Mononuclear cell (primary cell): ENCODE measurements at regions not wholly inside any gene's neighbourhood (a gene's known extent, or its start where the extent isn't known, plus 50 kb on each side); places are given as distances from the start of the nearest gene placed in this dataset.

ENCODE experiments used
- H3K27me3 ChIP-seq: 2 replicates; pipeline ENCODE4 v1.6.0; 2011; ENCODE audit warnings: low read length, control low read depth; ENCODE audit not compliant: insufficient read depth
- H3K4me1 ChIP-seq: 2 replicates; pipeline ENCODE4 v1.5.1; 2011; ENCODE audit warnings: mild to moderate bottlenecking, low read length, control low read depth; ENCODE audit not compliant: insufficient read depth
- H3K4me3 ChIP-seq: 2 replicates; pipeline ENCODE4 v1.5.1; 2011; ENCODE audit warnings: mild to moderate bottlenecking, low read length, moderate library complexity
- H3K9me3 ChIP-seq: 2 replicates; pipeline ENCODE4 v1.5.1; 2011; ENCODE audit warnings: low read depth, mild to moderate bottlenecking, control low read depth, low read length

- H3K4me3 ChIP-seq = no peak overlapping the region
- H3K9me3 ChIP-seq = no peaks in the 10 kb centered on the region
Measured at GRCh38 chr2:236798491-236798890, 228.9 kb downstream of the ACKR3 start.

DNA sequence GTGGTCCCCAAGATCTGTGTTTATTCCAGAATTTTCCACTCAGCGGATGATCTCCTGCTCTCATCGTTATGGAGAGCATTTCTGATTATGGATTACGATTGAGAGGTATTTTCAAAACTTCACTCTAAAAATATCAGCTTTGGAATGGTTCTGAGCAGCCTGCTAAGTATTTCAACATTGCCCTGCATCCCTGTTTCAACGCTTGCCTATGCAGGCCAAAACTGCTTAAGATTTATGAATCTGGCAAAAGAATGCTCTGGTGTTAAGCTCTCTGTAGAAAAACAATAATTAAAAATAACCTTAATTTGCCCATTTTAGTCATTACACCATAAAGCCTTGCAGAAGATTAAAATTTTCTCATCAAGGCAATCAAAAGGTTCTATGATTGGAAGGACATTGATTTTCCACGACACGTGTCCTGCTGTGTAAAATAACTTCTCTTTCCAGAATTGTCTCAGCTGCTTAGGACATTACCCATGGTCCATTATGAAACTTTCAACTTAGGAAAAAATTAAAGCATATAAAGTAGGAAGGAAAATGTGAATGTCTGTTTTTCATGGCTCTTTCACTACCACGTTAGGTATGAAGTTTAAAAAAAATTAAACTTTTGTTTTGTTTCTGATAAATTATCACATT is 229.9 kb downstream of the ACKR3 start:
- peaks cover 4% of the 10 kb centered on the region for H3K27me3 ChIP-seq
- H3K9me3 ChIP-seq = no peaks in the 10 kb centered on the region

More at GRCh38 chr2:236798491-236798890, 228.9 kb downstream of the ACKR3 start:
- Histone ChIP-seq H3K27me3 (no peaks in the 10 kb centered on the region), H3K4me1 (no peaks in the 10 kb centered on the region)

GRCh38 chr2:236802862-236803261 is 233.2 kb downstream of the ACKR3 start:
- H3K27me3 ChIP-seq = peaks cover 9% of the 10 kb centered on the region

More for the DNA sequence above, 229.9 kb downstream of the ACKR3 start:
- H3K4me3 ChIP-seq = no peak overlapping the region
- H3K4me1 ChIP-seq = no peaks in the 10 kb centered on the region

DNA sequence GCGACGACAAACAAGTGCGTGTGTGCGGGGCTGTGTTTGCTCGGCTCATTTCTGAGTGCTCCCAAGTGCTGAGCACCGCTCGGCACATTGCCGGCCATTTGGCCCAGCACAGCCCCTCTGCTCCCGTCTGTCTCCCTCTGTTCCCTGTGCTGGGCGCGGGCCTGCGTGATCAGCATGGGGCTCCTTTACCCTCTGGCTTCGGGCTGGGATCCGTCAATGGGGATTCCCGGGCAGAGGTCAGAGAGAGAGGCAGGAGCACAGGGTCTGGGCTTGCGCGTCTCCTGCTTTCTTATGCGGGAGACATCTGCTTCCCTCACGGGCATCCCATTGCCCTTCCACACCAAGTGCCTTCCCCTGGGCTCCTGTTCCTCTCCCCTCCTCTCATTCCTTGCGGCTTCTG is 234.0 kb downstream of the ACKR3 start:
- Histone ChIP-seq H3K9me3 (no peaks in the 10 kb centered on the region), H3K27me3 (peaks cover 9% of the 10 kb centered on the region), H3K4me1 (no peaks in the 10 kb centered on the region), H3K4me3 (no peak overlapping the region)

More at GRCh38 chr2:236802862-236803261, 233.2 kb downstream of the ACKR3 start:
- Histone ChIP-seq H3K4me1 (no peaks in the 10 kb centered on the region), H3K9me3 (no peaks in the 10 kb centered on the region), H3K4me3 (no peak overlapping the region)

DNA sequence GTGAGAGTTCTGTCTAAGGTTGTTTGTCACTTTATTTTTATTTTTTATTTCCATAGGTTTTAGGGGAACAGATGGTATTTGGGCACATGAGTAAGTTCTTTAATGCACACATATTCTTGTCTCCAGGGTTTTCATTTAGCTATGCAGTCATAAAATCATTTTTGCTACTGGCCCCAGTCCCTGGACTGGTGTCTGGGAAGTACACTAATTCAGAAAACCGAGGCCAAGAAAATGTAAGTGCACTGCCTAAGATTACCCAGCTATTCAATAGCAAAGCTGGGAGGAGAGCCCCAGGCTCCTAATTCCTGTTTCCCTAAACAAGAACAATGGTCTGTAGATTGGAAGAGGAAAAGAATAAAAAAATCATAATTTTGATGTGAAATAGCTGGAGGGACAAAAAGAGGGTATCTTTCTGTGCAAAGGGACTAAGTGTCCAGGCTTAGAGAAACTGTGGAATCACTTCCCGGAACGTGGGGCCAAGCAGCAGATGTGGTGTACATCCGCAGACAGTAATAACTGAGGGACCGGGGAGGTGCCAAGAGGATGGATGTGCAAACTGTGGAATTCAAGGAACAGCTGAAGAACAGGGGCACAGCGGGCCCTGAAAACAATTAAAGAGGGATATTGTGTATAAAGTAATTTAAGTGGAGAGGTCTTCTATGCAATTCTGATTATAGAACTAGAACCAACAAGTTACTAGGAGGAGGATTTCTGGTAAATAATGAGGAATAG is 236.3 kb downstream of the ACKR3 start:
- no peaks in the 10 kb centered on the region for H3K4me1 ChIP-seq
- peaks cover 8% of the 10 kb centered on the region for H3K9me3 ChIP-seq
- no peak overlapping the region for H3K4me3 ChIP-seq
- H3K27me3 ChIP-seq = peaks cover 9% of the 10 kb centered on the region

DNA sequence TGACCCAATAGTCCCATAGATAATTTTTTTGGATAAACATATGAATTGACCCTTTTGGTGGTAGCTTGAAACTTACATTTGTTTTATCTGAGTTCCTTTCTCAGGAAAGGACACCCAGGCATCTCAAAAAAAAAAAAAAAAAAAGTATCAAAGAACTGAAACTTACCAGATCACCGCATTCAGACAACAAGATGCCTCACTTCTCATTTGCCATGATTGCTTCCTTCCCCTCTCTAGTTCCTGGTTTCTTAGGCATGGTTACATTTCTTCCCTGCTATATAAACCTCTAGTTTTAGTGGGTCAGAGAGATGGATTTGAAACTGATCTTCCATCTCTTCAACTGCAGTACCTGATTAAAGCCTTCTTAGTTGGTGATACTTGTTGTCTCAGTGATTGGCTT is 240.1 kb downstream of the ACKR3 start:
- no peaks in the 10 kb centered on the region for H3K4me1 ChIP-seq
- peaks cover 8% of the 10 kb centered on the region for H3K9me3 ChIP-seq
- H3K27me3 ChIP-seq = peaks cover 4% of the 10 kb centered on the region
- no peak overlapping the region for H3K4me3 ChIP-seq

GRCh38 chr2:236811062-236811656 is 241.5 kb downstream of the ACKR3 start:
- no peak overlapping the region for H3K4me3 ChIP-seq
- H3K4me1 ChIP-seq = no peaks in the 10 kb centered on the region
- H3K27me3 ChIP-seq = peaks cover under 1% of the 10 kb centered on the region
- H3K9me3 ChIP-seq = peaks cover 8% of the 10 kb centered on the region

GRCh38 chr2:236813766-236814165 is 244.1 kb downstream of the ACKR3 start:
- Histone ChIP-seq H3K27me3 (no peaks in the 10 kb centered on the region), H3K4me1 (no peaks in the 10 kb centered on the region), H3K4me3 (no peak overlapping the region), H3K9me3 (peaks cover 8% of the 10 kb centered on the region)

- Histone ChIP-seq H3K9me3 (peaks cover 3% of the 10 kb centered on the region), H3K4me1 (no peaks in the 10 kb centered on the region), H3K27me3 (no peaks in the 10 kb centered on the region), H3K4me3 (no peak overlapping the region)
Measured at GRCh38 chr2:236814593-236814992, 245.0 kb downstream of the ACKR3 start.

DNA sequence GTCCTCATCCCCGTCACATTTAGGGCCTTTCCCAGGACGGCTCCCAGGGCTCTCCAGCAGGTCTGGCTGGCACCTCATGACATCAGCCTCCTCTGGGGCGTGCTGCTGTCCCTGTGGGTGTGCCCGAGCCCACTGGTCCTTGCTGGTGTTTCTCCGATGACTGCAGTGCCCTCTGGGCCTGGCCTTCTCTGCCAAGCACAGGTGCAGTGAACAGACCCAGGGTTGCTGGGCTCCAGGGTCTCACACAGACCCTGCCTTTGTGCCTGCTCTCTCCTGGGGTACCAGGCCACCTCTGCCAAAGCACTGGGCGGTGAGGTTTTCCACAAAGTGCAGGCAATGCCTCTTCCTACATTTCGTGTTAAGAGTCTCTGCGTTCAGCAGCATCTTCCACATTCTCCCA is 246.1 kb downstream of the ACKR3 start:
- no peak overlapping the region for H3K4me3 ChIP-seq
- no peaks in the 10 kb centered on the region for H3K9me3 ChIP-seq
- no peaks in the 10 kb centered on the region for H3K27me3 ChIP-seq
- H3K4me1 ChIP-seq = no peaks in the 10 kb centered on the region

DNA sequence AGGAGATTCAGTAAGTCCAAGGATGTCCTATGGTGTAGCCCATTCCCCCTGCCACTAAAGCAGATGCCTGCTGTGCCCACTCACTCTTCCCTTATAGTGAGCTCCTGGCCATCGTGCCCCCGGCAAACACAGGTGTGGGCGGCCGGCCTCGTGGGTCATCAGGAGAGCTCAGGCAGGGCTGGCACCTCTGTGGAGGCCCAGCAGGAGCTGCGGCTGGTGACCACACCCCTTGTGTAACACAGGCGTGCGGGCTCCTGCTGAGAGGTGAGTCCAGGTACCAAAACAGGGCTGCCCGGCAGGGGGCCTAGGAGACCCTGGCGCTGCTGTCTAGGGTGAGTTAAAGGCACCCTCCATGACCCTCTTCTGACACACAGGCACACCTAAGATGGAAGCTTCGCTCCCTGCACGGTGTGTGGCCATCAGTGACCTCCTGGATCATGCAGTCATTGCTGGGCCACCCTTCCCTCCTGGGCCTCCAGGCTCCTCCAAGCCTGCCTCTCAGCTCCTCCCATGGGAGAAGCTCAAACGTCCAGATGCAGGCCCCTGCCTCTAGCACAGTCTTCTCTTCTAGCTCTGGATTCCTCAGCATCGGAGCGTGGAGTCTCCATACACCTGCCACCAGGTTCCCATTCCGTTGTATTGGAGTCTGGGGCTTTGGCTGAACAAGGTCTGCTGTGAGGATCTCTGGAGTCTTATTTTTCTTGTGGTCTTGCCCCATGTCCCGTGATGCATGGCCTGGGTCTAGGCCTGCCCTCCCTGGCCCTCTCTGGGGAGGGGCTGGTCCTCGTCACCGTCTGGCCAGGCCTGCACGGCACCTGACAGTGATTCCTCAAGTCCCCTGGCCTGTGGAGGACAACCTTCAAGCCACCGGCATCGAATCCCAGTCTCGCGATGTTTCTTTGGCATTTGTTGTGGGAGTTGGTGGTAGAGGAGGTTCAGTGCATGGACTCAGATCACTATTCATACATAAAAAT is 246.9 kb downstream of the ACKR3 start:
- Histone ChIP-seq H3K4me1 (no peaks in the 10 kb centered on the region), H3K27me3 (no peaks in the 10 kb centered on the region), H3K4me3 (no peak overlapping the region), H3K9me3 (no peaks in the 10 kb centered on the region)

GRCh38 chr2:236818281-236819045 is 248.8 kb downstream of the ACKR3 start:
- no peaks in the 10 kb centered on the region for H3K4me1 ChIP-seq
- H3K4me3 ChIP-seq = no peak overlapping the region
- H3K27me3 ChIP-seq = no peaks in the 10 kb centered on the region
- H3K9me3 ChIP-seq = no peaks in the 10 kb centered on the region

- Histone ChIP-seq H3K4me1 (no peaks in the 10 kb centered on the region), H3K27me3 (no peaks in the 10 kb centered on the region), H3K4me3 (no peak overlapping the region), H3K9me3 (no peaks in the 10 kb centered on the region)
Measured at GRCh38 chr2:236819275-236820002, 249.8 kb downstream of the ACKR3 start.
